ENCODE measurements at regions not wholly inside any gene's neighbourhood (a gene's known extent, or its start where the extent isn't known, plus 50 kb on each side); places are given as distances from the start of the nearest gene placed in this dataset.

DNA sequence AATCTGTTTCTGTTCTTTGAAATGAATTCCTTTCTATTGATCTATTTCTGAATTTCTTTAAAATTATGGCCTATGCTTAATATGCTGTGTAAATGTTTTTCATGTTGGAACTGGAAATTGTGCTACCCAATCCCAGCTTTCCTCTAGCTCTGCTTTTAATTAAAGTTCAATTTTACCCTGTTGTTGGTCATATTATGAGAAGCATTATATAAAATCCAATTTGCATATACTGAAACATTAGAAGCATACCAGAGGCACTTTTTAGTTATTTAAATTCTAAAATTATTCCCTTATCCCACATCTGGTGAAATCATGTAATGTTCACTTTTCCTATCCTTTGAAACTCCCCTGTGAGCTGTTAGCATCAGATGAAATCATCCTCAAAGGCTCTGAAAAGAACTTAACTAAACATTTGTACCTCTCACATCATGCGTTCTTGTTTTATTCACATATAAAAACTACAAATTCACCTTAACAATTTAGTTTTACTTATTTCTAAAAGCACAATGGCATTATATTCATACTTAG, 160.6 kb upstream of the COL21A1 start:
- H3K9me3 ChIP-seq (ENCODE audit: low read depth), result no peaks in the 10 kb centered on the region
- no peaks in the 10 kb centered on the region for H3K27me3 ChIP-seq (replicated peaks; ENCODE audit: insufficient read depth)
- no peaks in the 10 kb centered on the region for H3K36me3 ChIP-seq (ENCODE audit: low read depth)
- no peak overlapping the region for H3K4me2 ChIP-seq (ENCODE audit: unreplicated experiment)
- no peak for DNase-seq
- TF ChIP-seq EZH2 (IDR thresholded peaks at IDR 0.05; ENCODE audit: insufficient read depth, poor library complexity, severe bottlenecking) (no peak), EZH2phosphoT487 (IDR thresholded peaks at IDR 0.05; ENCODE audit: insufficient read depth, low read depth) (no peak)
- in situ Hi-C loops (cut with MboI), result no loop called here
- WGBS, 2 experiments (ENCODE audit: low coverage in 1 of 2, low lambda C conversion rate in 2 of 2, missing lambda C conversion rate in 2 of 2), result 56 to 76% methylated on average over 1 of the region's 1 CpG
- H4K20me1 ChIP-seq (ENCODE audit: insufficient read depth), result no peaks in the 10 kb centered on the region
- H3K4me3 ChIP-seq, result no peak overlapping the region
- H2AFZ ChIP-seq, result no peak overlapping the region
- H3F3A ChIP-seq (ENCODE audit: insufficient read depth), result no peaks in the 10 kb centered on the region; the same call in 1 of the 2 replicates
- H3K79me2 ChIP-seq (ENCODE audit: insufficient read depth), result no peaks in the 10 kb centered on the region
- H3K9me2 ChIP-seq (ENCODE audit: insufficient read depth), result no peaks in the 10 kb centered on the region
- no peak overlapping the region for H3K9ac ChIP-seq
- no peaks in the 10 kb centered on the region; the same call in 1 of the 2 replicates for H3K4me1 ChIP-seq (ENCODE audit: insufficient read depth)
- H3K27ac ChIP-seq, result no peak overlapping the region

DNA sequence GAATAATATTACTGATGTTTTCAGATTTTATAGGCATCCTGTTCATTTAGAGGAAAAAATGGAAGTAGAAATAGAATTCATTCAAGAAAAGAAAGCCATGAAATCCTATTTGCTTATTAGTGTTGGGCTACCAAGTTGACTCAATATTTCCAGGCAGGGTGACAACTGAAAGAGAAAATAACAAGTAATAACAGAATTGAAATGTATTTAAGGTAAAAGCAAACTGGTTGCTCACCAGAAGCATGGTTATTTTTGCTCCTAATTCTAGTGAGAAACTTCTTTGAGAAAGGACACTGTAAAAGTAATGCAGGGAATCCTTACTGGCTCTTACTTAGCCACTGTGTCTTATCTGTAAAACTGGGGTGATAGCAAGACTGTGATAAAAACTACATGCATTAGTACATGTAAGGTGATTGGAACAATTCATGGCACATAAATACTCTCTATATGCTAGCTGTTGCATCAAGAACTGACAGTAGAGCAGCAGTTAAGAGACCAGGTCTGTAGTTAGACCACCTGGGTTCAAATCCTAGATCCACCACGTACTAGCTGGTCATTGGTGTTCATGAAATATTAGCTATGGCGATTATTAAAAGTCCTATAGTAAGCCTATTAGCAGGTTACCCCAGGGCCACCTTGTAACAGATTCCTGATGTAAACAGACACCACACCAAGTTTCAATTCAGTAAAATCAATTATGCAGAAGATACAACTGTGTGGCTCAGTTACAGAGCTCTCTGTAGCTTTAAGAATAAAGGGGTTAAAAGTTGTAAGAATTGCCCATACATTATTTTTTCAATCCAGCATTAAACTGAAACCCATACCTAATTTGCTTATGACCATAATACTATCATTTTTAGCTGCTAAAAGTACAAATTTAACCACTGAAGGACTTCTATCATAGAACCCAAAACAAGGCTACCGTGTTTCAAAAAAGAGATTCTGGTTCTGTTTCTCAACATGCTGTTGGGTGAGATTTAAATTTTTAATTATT, 159.2 kb upstream of the COL21A1 start:
- in situ Hi-C loops (cut with MboI), result no loop called here
- no peaks in the 10 kb centered on the region for H4K20me1 ChIP-seq (ENCODE audit: insufficient read depth)
- H3K36me3 ChIP-seq (ENCODE audit: low read depth), result no peaks in the 10 kb centered on the region
- no peak overlapping the region for H3K9ac ChIP-seq
- H3K79me2 ChIP-seq (ENCODE audit: insufficient read depth), result no peaks in the 10 kb centered on the region
- no peak overlapping the region for H3K27ac ChIP-seq
- H2AFZ ChIP-seq, result no peak overlapping the region
- DNase-seq, result no peak
- H3F3A ChIP-seq (ENCODE audit: insufficient read depth), result no peaks in the 10 kb centered on the region; the same call in 1 of the 2 replicates
- no peaks in the 10 kb centered on the region for H3K9me2 ChIP-seq (ENCODE audit: insufficient read depth)
- WGBS, 2 experiments (ENCODE audit: low coverage in 1 of 2, low lambda C conversion rate in 2 of 2, missing lambda C conversion rate in 2 of 2), result 87 to 88% methylated on average over 3 of the region's 3 CpGs
- H3K27me3 ChIP-seq (replicated peaks; ENCODE audit: insufficient read depth), result no peaks in the 10 kb centered on the region
- no peak overlapping the region for H3K4me3 ChIP-seq
- H3K4me2 ChIP-seq (ENCODE audit: unreplicated experiment), result no peak overlapping the region
- peaks cover 2% of the 10 kb centered on the region for H3K9me3 ChIP-seq (ENCODE audit: low read depth)
- no peak for TF ChIP-seq EZH2 (IDR thresholded peaks at IDR 0.05; ENCODE audit: insufficient read depth, poor library complexity, severe bottlenecking)
- TF ChIP-seq EZH2phosphoT487 (IDR thresholded peaks at IDR 0.05; ENCODE audit: insufficient read depth, low read depth), result no peak
- H3K4me1 ChIP-seq (ENCODE audit: insufficient read depth), result no peaks in the 10 kb centered on the region

DNA sequence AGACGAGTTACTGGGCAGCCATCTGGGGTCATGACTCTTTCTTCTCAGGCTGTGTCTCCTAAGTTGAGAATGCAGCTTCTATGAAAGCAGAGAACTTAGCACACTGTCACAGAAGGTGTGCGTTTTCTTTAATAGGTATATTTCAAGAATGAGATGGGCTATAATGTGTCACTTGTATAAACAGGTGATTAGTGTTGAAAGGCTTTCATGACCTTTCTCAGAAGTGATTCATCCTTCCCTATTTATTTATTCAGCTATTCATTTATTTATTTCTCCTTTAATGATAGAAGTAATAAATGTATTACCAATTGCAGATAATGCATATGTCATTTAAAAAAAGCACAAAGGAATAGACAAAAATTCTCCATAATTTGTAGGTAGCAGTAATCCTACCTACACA, 157.2 kb upstream of the COL21A1 start:
- Histone ChIP-seq H3K9ac (no peak overlapping the region), H4K20me1 (ENCODE audit: insufficient read depth) (no peaks in the 10 kb centered on the region), H3K4me1 (ENCODE audit: insufficient read depth) (no peaks in the 10 kb centered on the region), H3K4me2 (ENCODE audit: unreplicated experiment) (no peak overlapping the region), H3F3A (ENCODE audit: insufficient read depth) (no peaks in the 10 kb centered on the region; the same call in 1 of the 2 replicates), H3K9me3 (ENCODE audit: low read depth) (peaks cover 7% of the 10 kb centered on the region), H3K27me3 (replicated peaks; ENCODE audit: insufficient read depth) (no peaks in the 10 kb centered on the region), H3K4me3 (no peak overlapping the region), H3K27ac (no peak overlapping the region), H2AFZ (no peak overlapping the region), H3K36me3 (ENCODE audit: low read depth) (no peaks in the 10 kb centered on the region), H3K9me2 (ENCODE audit: insufficient read depth) (no peaks in the 10 kb centered on the region), H3K79me2 (ENCODE audit: insufficient read depth) (no peaks in the 10 kb centered on the region)
- TF ChIP-seq EZH2 (IDR thresholded peaks at IDR 0.05; ENCODE audit: insufficient read depth, poor library complexity, severe bottlenecking) (no peak), EZH2phosphoT487 (IDR thresholded peaks at IDR 0.05; ENCODE audit: insufficient read depth, low read depth) (no peak)
- no peak for DNase-seq
- WGBS, 2 experiments (ENCODE audit: low coverage in 1 of 2, low lambda C conversion rate in 2 of 2, missing lambda C conversion rate in 2 of 2), result 59 to 66% methylated on average over 2 of the region's 2 CpGs
- in situ Hi-C loops (cut with MboI), result no loop called here

DNA sequence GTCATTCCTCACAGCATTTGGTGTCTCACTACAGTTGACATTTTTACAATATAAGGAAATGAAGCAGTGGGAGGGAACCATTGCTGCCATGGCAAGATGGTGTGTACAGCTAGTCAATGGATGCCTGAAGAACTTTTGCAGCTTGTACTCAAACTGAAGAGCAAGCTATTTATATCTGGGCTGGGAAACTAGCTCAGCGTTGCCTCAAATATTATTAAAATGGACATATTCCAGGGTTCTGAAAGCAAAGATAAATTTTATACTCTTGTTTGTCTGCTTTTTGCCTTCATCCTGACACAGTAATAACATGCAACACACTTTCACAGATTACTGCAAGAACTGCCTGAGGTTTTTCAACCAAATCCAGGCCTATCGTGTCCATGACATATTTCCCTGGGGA, 156.4 kb upstream of the COL21A1 start:
- DNase-seq, result no peak
- in situ Hi-C loops (cut with MboI), result no loop called here
- H3K9me2 ChIP-seq (ENCODE audit: insufficient read depth), result no peaks in the 10 kb centered on the region

More for the DNA sequence above, 156.4 kb upstream of the COL21A1 start:
- no peaks in the 10 kb centered on the region for H3K79me2 ChIP-seq (ENCODE audit: insufficient read depth)
- no peak overlapping the region for H3K27ac ChIP-seq
- H3K4me2 ChIP-seq (ENCODE audit: unreplicated experiment), result no peak overlapping the region
- TF ChIP-seq EZH2phosphoT487 (IDR thresholded peaks at IDR 0.05; ENCODE audit: insufficient read depth, low read depth) (no peak), EZH2 (IDR thresholded peaks at IDR 0.05; ENCODE audit: insufficient read depth, poor library complexity, severe bottlenecking) (no peak)
- peaks cover 7% of the 10 kb centered on the region for H3K9me3 ChIP-seq (ENCODE audit: low read depth)
- no peaks in the 10 kb centered on the region for H4K20me1 ChIP-seq (ENCODE audit: insufficient read depth)
- H2AFZ ChIP-seq, result no peak overlapping the region
- H3F3A ChIP-seq (ENCODE audit: insufficient read depth), result no peaks in the 10 kb centered on the region; the same call in 1 of the 2 replicates
- no peaks in the 10 kb centered on the region for H3K4me1 ChIP-seq (ENCODE audit: insufficient read depth)
- H3K4me3 ChIP-seq, result no peak overlapping the region
- H3K36me3 ChIP-seq (ENCODE audit: low read depth), result no peaks in the 10 kb centered on the region
- H3K9ac ChIP-seq, result no peak overlapping the region
- 6 to 26% methylated on average over 2 of the region's 2 CpGs for WGBS, 2 experiments (ENCODE audit: low coverage in 1 of 2, low lambda C conversion rate in 2 of 2, missing lambda C conversion rate in 2 of 2)
- H3K27me3 ChIP-seq (replicated peaks; ENCODE audit: insufficient read depth), result no peaks in the 10 kb centered on the region
